Muscle layer of duodenum (tissue), 2 donors: ENCODE measurements at regions not wholly inside any gene's neighbourhood (a gene's known extent, or its start where the extent isn't known, plus 50 kb on each side); places are given as distances from the start of the nearest gene placed in this dataset.

Experiments
- H3K27ac ChIP-seq: one replicate; pipeline ENCODE4 v1.7.0; 2013; ENCODE audit warnings: mild to moderate bottlenecking, low read length
- H3K27me3 ChIP-seq: one replicate; pipeline ENCODE4 v1.7.0; 2013; ENCODE audit warnings: low read depth, mild to moderate bottlenecking, control low read depth, low read length
- H3K36me3 ChIP-seq, 2 donors: one replicate each; pipeline ENCODE4 v1.7.0; 2013; ENCODE audit warnings: low read length in 2 of 2, control low read depth in 1 of 2, mild to moderate bottlenecking in 1 of 2; ENCODE audit not compliant: insufficient read depth in 2 of 2, control insufficient read depth in 1 of 2
- H3K4me1 ChIP-seq, 2 donors: one replicate each; pipeline ENCODE4 v1.7.0; 2013; ENCODE audit warnings: low read length in 2 of 2, mild to moderate bottlenecking in 2 of 2, control low read depth in 1 of 2, moderate library complexity in 1 of 2; ENCODE audit not compliant: insufficient read depth in 2 of 2, control insufficient read depth in 1 of 2
- H3K4me3 ChIP-seq, 2 donors: one replicate each; pipeline ENCODE4 v1.7.0; 2013; ENCODE audit warnings: low read length in 2 of 2, low read depth in 1 of 2, mild to moderate bottlenecking in 1 of 2
- H3K9me3 ChIP-seq, 2 donors: one replicate each; pipeline ENCODE4 v1.7.0; 2013; ENCODE audit warnings: low read length in 2 of 2, control low read depth in 1 of 2, mild to moderate bottlenecking in 1 of 2; ENCODE audit not compliant: control insufficient read depth in 1 of 2
- donor health status: healthy.

- H3K4me1 ChIP-seq = no peaks in the 10 kb centered on the region
- peaks cover 0 to 3% of the 10 kb centered on the region in 2 donors for H3K9me3 ChIP-seq
- H3K27me3 ChIP-seq = no peaks in the 10 kb centered on the region
- H3K4me3 ChIP-seq = no peak overlapping the region
- no peaks in the 10 kb centered on the region for H3K36me3 ChIP-seq
- no peak overlapping the region for H3K27ac ChIP-seq
Observed at GRCh38 chr2:180276733-180277132, 269.6 kb upstream of the CWC22 start.

- no peak overlapping the region for H3K27ac ChIP-seq
- H3K9me3 ChIP-seq = peaks cover 0 to 10% of the 10 kb centered on the region in 2 donors
- no peaks in the 10 kb centered on the region for H3K36me3 ChIP-seq
- H3K27me3 ChIP-seq = no peaks in the 10 kb centered on the region
- no peaks in the 10 kb centered on the region for H3K4me1 ChIP-seq
- no peak overlapping the region for H3K4me3 ChIP-seq
Observed at GRCh38 chr2:180268006-180268405, 260.9 kb upstream of the CWC22 start.

- Histone ChIP-seq H3K9me3 (no peaks in the 10 kb centered on the region), H3K27ac (no peak overlapping the region), H3K36me3 (no peaks in the 10 kb centered on the region), H3K4me1 (no peaks in the 10 kb centered on the region), H3K27me3 (no peaks in the 10 kb centered on the region), H3K4me3 (no peak overlapping the region)
Observed at GRCh38 chr2:180261976-180262375, 254.9 kb upstream of the CWC22 start.

DNA sequence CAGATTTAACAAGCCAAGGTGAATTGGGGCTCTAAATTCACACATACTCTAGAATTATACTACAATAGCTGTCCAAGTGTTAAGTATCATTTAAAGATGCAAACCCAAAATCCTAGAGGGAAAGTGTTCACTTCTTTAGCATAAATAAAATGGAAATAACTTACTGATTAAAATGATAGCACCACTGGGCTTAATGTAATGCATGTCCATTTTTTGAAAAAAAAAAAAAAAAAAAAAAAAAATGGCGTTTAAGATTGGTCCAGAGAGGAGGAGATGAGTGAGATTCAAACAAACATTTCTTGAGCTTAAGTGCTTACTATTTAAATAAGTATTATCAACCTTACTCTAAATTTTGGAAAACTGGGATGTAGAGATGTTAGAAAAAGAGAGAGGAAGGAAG lies 251.5 kb upstream of the CWC22 start:
- Histone ChIP-seq H3K27me3 (no peaks in the 10 kb centered on the region), H3K9me3 (no peaks in the 10 kb centered on the region), H3K27ac (no peak overlapping the region)

GRCh38 chr2:180258041-180258537 lies 251.0 kb upstream of the CWC22 start:
- H3K36me3 ChIP-seq = no peaks in the 10 kb centered on the region
- H3K4me3 ChIP-seq = no peak overlapping the region
- no peaks in the 10 kb centered on the region for H3K4me1 ChIP-seq
- no peaks in the 10 kb centered on the region for H3K27me3 ChIP-seq
- no peak overlapping the region for H3K27ac ChIP-seq
- H3K9me3 ChIP-seq = no peaks in the 10 kb centered on the region

More for the DNA sequence above, 251.5 kb upstream of the CWC22 start:
- Histone ChIP-seq H3K4me1 (no peaks in the 10 kb centered on the region), H3K4me3 (no peak overlapping the region), H3K36me3 (no peaks in the 10 kb centered on the region)

DNA sequence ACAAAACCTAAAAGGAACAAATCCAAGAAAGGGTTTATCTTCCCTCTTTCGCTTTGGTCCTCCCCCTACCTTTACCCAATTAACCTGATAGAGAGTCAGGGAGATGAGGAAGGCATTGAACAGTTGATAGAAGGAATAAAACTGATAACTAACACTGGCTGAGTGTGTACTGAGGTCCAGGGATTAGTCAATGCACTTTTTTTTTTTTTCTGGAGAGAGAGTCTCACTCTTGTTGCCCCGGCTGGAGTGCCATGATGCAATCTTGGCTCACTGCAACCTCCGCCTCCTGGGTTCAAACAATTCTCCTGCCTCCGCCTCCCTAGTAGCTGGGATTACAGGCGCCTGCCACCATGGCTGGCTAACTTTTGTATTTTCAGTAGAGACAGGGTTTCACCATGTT lies 250.2 kb upstream of the CWC22 start:
- Histone ChIP-seq H3K36me3 (no peaks in the 10 kb centered on the region), H3K4me3 (no peak overlapping the region), H3K4me1 (no peaks in the 10 kb centered on the region), H3K9me3 (no peaks in the 10 kb centered on the region), H3K27me3 (no peaks in the 10 kb centered on the region), H3K27ac (no peak overlapping the region)

- no peaks in the 10 kb centered on the region for H3K27me3 ChIP-seq
- H3K4me1 ChIP-seq = no peaks in the 10 kb centered on the region
- no peaks in the 10 kb centered on the region for H3K9me3 ChIP-seq
- H3K4me3 ChIP-seq = no peak overlapping the region
- no peaks in the 10 kb centered on the region for H3K36me3 ChIP-seq
- H3K27ac ChIP-seq = no peak overlapping the region
Observed at GRCh38 chr2:180255981-180256380, 248.9 kb upstream of the CWC22 start.

DNA sequence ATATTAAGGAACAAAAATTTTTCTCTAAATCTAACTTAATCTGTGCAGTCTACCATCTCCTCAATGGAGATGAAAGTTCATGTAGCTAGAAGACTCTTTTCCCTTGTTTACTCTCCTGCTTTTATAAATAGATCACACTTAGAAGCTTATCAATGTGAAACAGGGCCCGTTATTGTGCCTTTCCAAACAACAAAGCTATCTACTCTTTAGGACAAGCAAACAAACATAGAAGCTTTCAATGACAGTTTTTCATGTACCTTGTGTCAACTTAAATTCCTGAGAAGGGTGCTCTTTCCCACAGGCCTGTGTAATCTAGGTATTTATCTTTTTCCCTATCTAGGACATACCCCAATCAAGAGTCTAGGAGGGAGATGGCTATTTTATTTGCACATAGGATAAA lies 247.8 kb upstream of the CWC22 start:
- Histone ChIP-seq H3K27me3 (no peaks in the 10 kb centered on the region), H3K4me1 (no peaks in the 10 kb centered on the region), H3K9me3 (no peaks in the 10 kb centered on the region)

DNA sequence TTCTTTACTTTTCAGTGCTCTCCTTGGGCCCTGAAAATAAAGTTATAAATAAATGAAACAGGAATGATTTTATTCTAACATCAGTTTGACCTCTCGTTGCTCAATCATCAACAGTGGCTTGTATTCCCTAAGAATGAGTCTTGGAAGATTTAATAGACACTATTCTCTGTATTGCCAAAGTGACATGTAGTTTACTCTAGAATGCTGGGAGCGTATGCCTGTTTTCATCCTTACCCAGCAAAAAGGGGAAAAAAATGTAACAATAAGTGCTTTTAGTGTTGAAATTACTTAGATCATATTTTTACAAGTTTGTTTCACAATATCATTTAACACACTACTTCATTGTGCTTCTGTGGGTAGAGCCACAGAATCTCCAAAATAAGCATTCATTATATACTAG lies 240.6 kb upstream of the CWC22 start:
- no peak overlapping the region for H3K4me3 ChIP-seq
- no peak overlapping the region for H3K27ac ChIP-seq
- no peaks in the 10 kb centered on the region for H3K27me3 ChIP-seq
- no peaks in the 10 kb centered on the region for H3K36me3 ChIP-seq
- H3K4me1 ChIP-seq = no peaks in the 10 kb centered on the region
- H3K9me3 ChIP-seq = no peaks in the 10 kb centered on the region

More for the DNA sequence above, 247.8 kb upstream of the CWC22 start:
- no peak overlapping the region for H3K27ac ChIP-seq
- H3K36me3 ChIP-seq = no peaks in the 10 kb centered on the region
- no peak overlapping the region for H3K4me3 ChIP-seq

DNA sequence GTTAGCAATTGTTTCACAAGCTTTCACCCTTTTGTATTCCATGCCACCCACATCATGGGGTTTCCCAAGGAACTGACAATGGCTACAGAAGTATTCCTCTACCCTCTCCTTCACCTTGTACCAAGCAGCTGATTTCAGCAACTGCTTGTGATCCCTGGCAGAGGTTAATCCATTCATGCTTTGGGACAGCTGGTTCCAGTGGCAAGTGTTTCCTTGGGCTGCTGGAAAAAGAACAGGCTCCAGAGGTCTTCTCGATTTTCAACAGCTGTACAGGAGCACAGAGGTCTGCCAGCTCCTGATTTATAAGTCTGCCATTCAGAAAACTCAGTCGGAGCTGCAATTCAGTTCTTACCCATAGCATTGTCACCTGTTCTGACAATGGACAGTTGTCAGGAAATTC lies 239.2 kb upstream of the CWC22 start:
- Histone ChIP-seq H3K27ac (no peak overlapping the region), H3K36me3 (no peaks in the 10 kb centered on the region), H3K4me1 (no peaks in the 10 kb centered on the region), H3K4me3 (no peak overlapping the region), H3K9me3 (no peaks in the 10 kb centered on the region), H3K27me3 (no peaks in the 10 kb centered on the region)

DNA sequence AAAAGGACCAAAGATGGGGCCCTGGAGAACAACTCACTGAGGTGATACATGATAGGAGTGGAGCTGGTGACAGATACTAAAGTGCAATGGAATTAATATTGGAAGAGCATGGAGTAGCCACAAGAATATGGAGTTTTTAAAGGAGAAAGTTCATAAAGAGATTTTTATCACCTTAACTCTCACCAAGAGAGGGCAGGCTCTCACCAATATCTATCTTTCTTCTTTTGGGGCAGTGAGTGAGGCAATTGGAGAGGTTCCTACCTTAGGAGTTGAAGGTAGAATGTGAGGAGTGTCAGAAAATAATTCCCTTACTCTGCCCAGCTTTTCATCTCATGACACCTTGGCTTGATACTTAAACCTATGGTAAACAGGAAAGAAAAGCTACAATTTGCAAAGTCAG lies 233.7 kb upstream of the CWC22 start:
- H3K27me3 ChIP-seq = no peaks in the 10 kb centered on the region
- H3K4me1 ChIP-seq = no peaks in the 10 kb centered on the region
- no peaks in the 10 kb centered on the region for H3K9me3 ChIP-seq
- H3K36me3 ChIP-seq = no peaks in the 10 kb centered on the region
- H3K4me3 ChIP-seq = no peak overlapping the region
- H3K27ac ChIP-seq = no peak overlapping the region

- Histone ChIP-seq H3K4me3 (no peak overlapping the region), H3K27me3 (no peaks in the 10 kb centered on the region), H3K9me3 (no peaks in the 10 kb centered on the region), H3K4me1 (no peaks in the 10 kb centered on the region), H3K27ac (no peak overlapping the region), H3K36me3 (no peaks in the 10 kb centered on the region)
Observed at GRCh38 chr2:180238729-180239128, 231.6 kb upstream of the CWC22 start.
